A549 (cell line): ENCODE measurements at regions not wholly inside any gene's neighbourhood (a gene's known extent, or its start where the extent isn't known, plus 50 kb on each side); places are given as distances from the start of the nearest gene placed in this dataset.

Experiments
- ATAC-seq, 2 experiments: fragments of 200-7000 bp in 1 of 2; fragments of >200 bp in 1 of 2; cut with Nextera tagmentation in 1 of 2; cut with Tn5 transposase in 1 of 2; 3 replicates each; pipeline versions ENCODE4 v1.8.0 to v1.9.1; 2018 to 2020; ENCODE audit warnings: mild to moderate bottlenecking in 1 of 2, moderate library complexity in 1 of 2
- CTCF ChIA-PET: fragments of 300-600 bp; sonication (Branson Sonifier 250); formaldehyde crosslinking; extraction: SDS; loops from one replicate; lab custom pipeline; 2021; ENCODE audit warnings: antibody characterized with exemption, inconsistent platforms; lab: Yijun Ruan, JAX
- POLR2A ChIA-PET: fragments of 350-600 bp; formaldehyde crosslinking; extraction: SDS; loops from one replicate; lab custom pipeline; 2021; ENCODE audit warnings: antibody characterized with exemption, inconsistent platforms; lab: Yijun Ruan, JAX
- DNase-seq, 2 experiments: peaks; one replicate each; pipeline versions ENCODE4 v3.0.0 to v3.0.0-alpha.2; 2011 to 2016; ENCODE audit warnings: low read depth in 1 of 2, low spot score in 1 of 2
- FAIRE-seq: peaks from 2 replicates; lab custom pipeline; 2011; peaks lifted over from hg19 to GRCh38; lab: Jason Lieb, UNC
- H3K27ac ChIP-seq, 2 experiments: fragments of >200 bp; sonication (Bioruptor Twin); formaldehyde crosslinking; 3 replicates each; pipeline ENCODE4 v1.5.1; 2016 to 2017
- H3K4me1 ChIP-seq: fragments of >200 bp; sonication (Bioruptor Twin); formaldehyde crosslinking; 3 replicates; pipeline ENCODE4 v1.6.1; 2016
- H3K4me2 ChIP-seq: fragments of >200 bp; sonication (Bioruptor Twin); formaldehyde crosslinking; 3 replicates; pipeline ENCODE4 v1.6.1; 2016
- H3K4me3 ChIP-seq: fragments of >200 bp; sonication (Bioruptor Twin); formaldehyde crosslinking; 3 replicates; pipeline ENCODE4 v1.5.1; 2016
- H3K9me3 ChIP-seq: fragments of >200 bp; sonication (Bioruptor Twin); formaldehyde crosslinking; 3 replicates; pipeline ENCODE4 v1.6.1; 2016
- BHLHE40 ChIP-seq: IDR thresholded peaks from 2 replicates; pipeline ENCODE4 v1.6.1; 2012; ENCODE audit warnings: low read depth, low read length, inconsistent platforms
- CBX2 ChIP-seq: fragments of 200-600 bp; sonication (generic); IDR thresholded peaks from 2 replicates; pipeline ENCODE4 v1.6.1; 2016; ENCODE audit warnings: low read depth, mild to moderate bottlenecking, borderline replicate concordance
- CBX8 ChIP-seq: fragments of 200-600 bp; sonication (generic); IDR thresholded peaks from 2 replicates; pipeline ENCODE4 v1.6.1; 2016
- E2F6 ChIP-seq: IDR thresholded peaks from 2 replicates; pipeline ENCODE4 v1.6.1; 2012; ENCODE audit warnings: low read depth, borderline replicate concordance
- ESRRA ChIP-seq: fragments of 150-350 bp; IDR thresholded peaks from 2 replicates; pipeline ENCODE4 v1.6.1; 2014; ENCODE audit warnings: mild to moderate bottlenecking, low read length, borderline replicate concordance
- FOSL2 ChIP-seq, 2 experiments: fragments of 450-650 bp in 1 of 2; fragments of >200 bp in 1 of 2; sonication (Bioruptor Twin) in 1 of 2; formaldehyde crosslinking; IDR thresholded peaks; 2 replicates each; pipeline versions ENCODE4 v1.5.0 to v1.6.1; 2016 to 2020; ENCODE audit warnings: mild to moderate bottlenecking in 1 of 2, moderate library complexity in 1 of 2
- MAX ChIP-seq: IDR thresholded peaks from 2 replicates; pipeline ENCODE4 v1.6.1; 2012
- NFE2L2 ChIP-seq: fragments of 150-350 bp; conservative IDR thresholded peaks from 2 replicates; pipeline ENCODE4 v1.6.1; 2014; ENCODE audit warnings: low read length
- NR3C1 ChIP-seq: fragments of >200 bp; sonication (Bioruptor Twin); formaldehyde crosslinking; IDR thresholded peaks from 3 replicates; pipeline ENCODE4 v1.6.1; 2017
- PHF8 ChIP-seq: fragments of 200-600 bp; sonication (generic); IDR thresholded peaks from 2 replicates; pipeline ENCODE4 v1.6.1; 2016; ENCODE audit warnings: low read depth, mild to moderate bottlenecking, antibody characterized with exemption, moderate library complexity, borderline replicate concordance
- RCOR1 ChIP-seq: fragments of 150-350 bp; IDR thresholded peaks from 2 replicates; pipeline ENCODE4 v1.6.1; 2014; ENCODE audit warnings: antibody characterized with exemption, low read length, low read depth
- RNF2 ChIP-seq: fragments of 200-600 bp; sonication (generic); IDR thresholded peaks from 2 replicates; pipeline ENCODE4 v1.6.1; 2016; ENCODE audit warnings: low read depth, mild to moderate bottlenecking, antibody characterized with exemption, moderate library complexity, borderline replicate concordance
- TFCP2L1 ChIP-seq: fragments of 250-450 bp; sonication (Bioruptor Pico); IDR thresholded peaks from 2 replicates; pipeline ENCODE4 v1.5.0; 2021; ENCODE audit warnings: mild to moderate bottlenecking
- TP53 ChIP-seq: fragments of 250-450 bp; sonication (Bioruptor Pico); IDR thresholded peaks from 2 replicates; pipeline ENCODE4 v1.5.0; 2021; ENCODE audit warnings: mild to moderate bottlenecking, moderate library complexity
- USF2 ChIP-seq: fragments of 450-650 bp; IDR thresholded peaks from 2 replicates; pipeline ENCODE4 v1.6.1; 2014; ENCODE audit warnings: antibody characterized with exemption
- ZC3H11A ChIP-seq: fragments of 450-650 bp; IDR thresholded peaks from 2 replicates; pipeline ENCODE4 v1.6.1; 2014; ENCODE audit warnings: antibody characterized with exemption, mild to moderate bottlenecking
- ZFP36 ChIP-seq: fragments of 450-650 bp; IDR thresholded peaks from 2 replicates; pipeline ENCODE4 v1.6.1; 2014; ENCODE audit warnings: borderline replicate concordance; ENCODE audit not compliant: partially characterized antibody
- ZSCAN20 ChIP-seq: fragments of 250-450 bp; sonication (Bioruptor Pico); IDR thresholded peaks from 2 replicates; pipeline ENCODE4 v1.8.0; 2022; ENCODE audit warnings: mild to moderate bottlenecking, moderate library complexity
- WGBS: methylation state at CpG from one replicate; pipeline ENCODE4 v1.1.6; 2017; ENCODE audit errors: missing lambda C conversion rate; 5-methylcytosine and 5-hydroxymethylcytosine counted together
- TF ChIP-seq, protein P1 (sequence below): fragments of 250-450 bp; sonication (Bioruptor Pico); IDR thresholded peaks from 2 replicates; pipeline ENCODE4 v1.5.0; 2021; ENCODE audit warnings: mild to moderate bottlenecking, moderate library complexity, borderline replicate concordance
- TF ChIP-seq, protein P2 (sequence below): fragments of >200 bp; sonication (Bioruptor Twin); formaldehyde crosslinking; IDR thresholded peaks from 2 replicates; pipeline ENCODE4 v1.6.1; 2016

GRCh38 chr4:95979961-95980876 lies 140.3 kb downstream of the PDHA2 start (continued):
- TF ChIP-seq, protein P1, sequence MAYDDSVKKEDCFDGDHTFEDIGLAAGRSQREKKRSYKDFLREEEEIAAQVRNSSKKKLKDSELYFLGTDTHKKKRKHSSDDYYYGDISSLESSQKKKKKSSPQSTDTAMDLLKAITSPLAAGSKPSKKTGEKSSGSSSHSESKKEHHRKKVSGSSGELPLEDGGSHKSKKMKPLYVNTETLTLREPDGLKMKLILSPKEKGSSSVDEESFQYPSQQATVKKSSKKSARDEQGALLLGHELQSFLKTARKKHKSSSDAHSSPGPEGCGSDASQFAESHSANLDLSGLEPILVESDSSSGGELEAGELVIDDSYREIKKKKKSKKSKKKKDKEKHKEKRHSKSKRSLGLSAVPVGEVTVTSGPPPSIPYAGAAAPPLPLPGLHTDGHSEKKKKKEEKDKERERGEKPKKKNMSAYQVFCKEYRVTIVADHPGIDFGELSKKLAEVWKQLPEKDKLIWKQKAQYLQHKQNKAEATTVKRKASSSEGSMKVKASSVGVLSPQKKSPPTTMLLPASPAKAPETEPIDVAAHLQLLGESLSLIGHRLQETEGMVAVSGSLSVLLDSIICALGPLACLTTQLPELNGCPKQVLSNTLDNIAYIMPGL (CRISPR knock-in tag) = no peak
- no peak for TF ChIP-seq ZFP36

GRCh38 chr4:95980877-95981360 lies 141.0 kb downstream of the PDHA2 start:
- H3K9me3 ChIP-seq = no peaks in the 10 kb centered on the region
- DNase-seq = no peak
- no peak overlapping the region for H3K4me2 ChIP-seq
- TF ChIP-seq TP53 (CRISPR knock-in tag) (no peak), MAX (no peak), FOSL2 (IDR thresholded peaks at IDR 0.05) (no peak), FOSL2 (CRISPR knock-in tag; IDR thresholded peaks at IDR 0.05) (no peak), ZSCAN20 (CRISPR knock-in tag) (no peak), ESRRA (no peak), USF2 (no peak), CBX2 (no peak), BHLHE40 (no peak), TFCP2L1 (no peak), PHF8 (no peak), NFE2L2 (no peak), CBX8 (no peak), ZC3H11A (no peak), NR3C1 (no peak), RCOR1 (no peak), RNF2 (no peak), E2F6 (no peak)
- TF ChIP-seq, protein P2, sequence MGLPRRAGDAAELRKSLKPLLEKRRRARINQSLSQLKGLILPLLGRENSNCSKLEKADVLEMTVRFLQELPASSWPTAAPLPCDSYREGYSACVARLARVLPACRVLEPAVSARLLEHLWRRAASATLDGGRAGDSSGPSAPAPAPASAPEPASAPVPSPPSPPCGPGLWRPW = no peak
- TF ChIP-seq, protein P1 (CRISPR knock-in tag) = no peak
- H3K4me3 ChIP-seq = no peak overlapping the region
- ChIA-PET POLR2A (no interaction called here), CTCF (no interaction called here)
- no peak for ATAC-seq
- FAIRE-seq = no peak
- no peaks in the 10 kb centered on the region for H3K4me1 ChIP-seq
- 0% methylated on average over 1 of the region's 3 CpGs for WGBS
- H3K27ac ChIP-seq = no peak overlapping the region
